GF-D8 (cell line): ENCODE measurements at regions not wholly inside any gene's neighbourhood (a gene's known extent, or its start where the extent isn't known, plus 50 kb on each side); places are given as distances from the start of the nearest gene placed in this dataset.
"Not testable (repeated sequence)": the region's sequence is repeated elsewhere in the genome, so short reads cannot be mapped to it uniquely, and the experiment has no call there.

Experiments used
- DNase-seq: peaks from one replicate; lab custom pipeline; 2025; lab: John Stamatoyannopoulos, UW

GRCh38 chr4:155445306-155445705 lies 68.5 kb upstream of the MAP9 start:
- DNase-seq, result no peak

GRCh38 chr4:155444721-155445120 lies 68.0 kb upstream of the MAP9 start:
- no peak for DNase-seq

GRCh38 chr4:155442267-155443105 lies 65.7 kb upstream of the MAP9 start:
- no peak for DNase-seq

GRCh38 chr4:155441475-155441874 lies 64.7 kb upstream of the MAP9 start:
- no peak for DNase-seq

GRCh38 chr4:155439760-155440159 lies 63.0 kb upstream of the MAP9 start:
- not testable (repeated sequence) for DNase-seq

GRCh38 chr4:155434904-155435303 lies 58.1 kb upstream of the MAP9 start:
- DNase-seq, result no peak

- DNase-seq, result no peak
These were observed 57.6 kb upstream of the MAP9 start for GRCh38 chr4:155434366-155434765.

- DNase-seq, result no peak
These were observed 57.0 kb upstream of the MAP9 start for GRCh38 chr4:155433636-155434360.

GRCh38 chr4:155430895-155431795 lies 54.4 kb upstream of the MAP9 start:
- DNase-seq, result no peak

- no peak for DNase-seq
These were observed 51.4 kb upstream of the MAP9 start for GRCh38 chr4:155428128-155428527.

GRCh38 chr4:155426953-155427352 lies 50.2 kb upstream of the MAP9 start:
- DNase-seq, result no peak
